Islet of Langerhans (tissue), 1 donor: ENCODE measurements at regions not wholly inside any gene's neighbourhood (a gene's known extent, or its start where the extent isn't known, plus 50 kb on each side); places are given as distances from the start of the nearest gene placed in this dataset.
"Not testable (repeated sequence)": the region's sequence is repeated elsewhere in the genome, so short reads cannot be mapped to it uniquely, and the experiment has no call there.

Experiments
- FAIRE-seq: peaks from one replicate; lab custom pipeline; 2011; peaks lifted over from hg19 to GRCh38; lab: Jason Lieb, UNC

DNA sequence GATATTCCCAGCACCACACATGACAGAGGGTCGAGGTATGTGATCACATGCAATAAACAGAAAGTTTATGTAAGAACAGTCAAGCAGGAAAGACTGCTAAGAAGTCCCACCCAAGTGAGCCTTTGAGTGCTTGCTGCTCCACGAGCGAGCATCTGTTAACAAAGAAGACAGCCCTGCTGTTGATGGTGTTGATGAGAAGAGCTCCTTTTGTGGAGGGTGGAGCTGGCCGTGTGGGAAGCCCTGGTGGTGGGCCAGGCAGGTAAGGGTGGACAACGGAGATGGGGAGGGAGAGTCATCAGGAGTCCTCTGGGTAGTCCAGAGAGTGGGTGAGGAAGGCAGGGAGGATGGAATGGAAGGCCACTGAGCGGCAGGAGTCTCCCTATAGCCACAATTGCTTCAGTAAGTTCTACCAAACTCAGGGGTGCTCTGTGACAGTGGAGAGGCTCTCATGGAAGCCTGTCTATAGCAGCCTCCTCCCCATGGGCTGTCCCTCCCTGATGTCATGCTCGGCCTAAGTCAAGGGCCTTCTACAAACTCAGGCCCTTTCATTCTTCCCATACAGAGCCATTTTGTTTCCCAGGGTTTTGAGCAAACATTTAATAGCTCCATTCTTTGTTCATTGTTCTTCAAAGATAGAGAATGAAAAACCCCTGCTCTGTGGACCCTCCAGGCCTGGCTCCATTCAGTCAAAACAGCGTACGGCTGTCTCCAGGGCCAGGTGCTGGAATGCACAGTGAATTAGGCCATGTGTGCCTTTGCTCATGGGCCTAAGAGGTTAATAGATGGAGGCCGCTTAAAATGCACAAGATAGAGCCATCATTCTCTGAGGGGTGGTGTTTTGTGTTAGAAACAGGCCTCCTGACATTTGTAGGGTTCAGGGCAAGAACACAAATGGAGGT, 494.2 kb upstream of the RAB6C start:
- FAIRE-seq: no peak

DNA sequence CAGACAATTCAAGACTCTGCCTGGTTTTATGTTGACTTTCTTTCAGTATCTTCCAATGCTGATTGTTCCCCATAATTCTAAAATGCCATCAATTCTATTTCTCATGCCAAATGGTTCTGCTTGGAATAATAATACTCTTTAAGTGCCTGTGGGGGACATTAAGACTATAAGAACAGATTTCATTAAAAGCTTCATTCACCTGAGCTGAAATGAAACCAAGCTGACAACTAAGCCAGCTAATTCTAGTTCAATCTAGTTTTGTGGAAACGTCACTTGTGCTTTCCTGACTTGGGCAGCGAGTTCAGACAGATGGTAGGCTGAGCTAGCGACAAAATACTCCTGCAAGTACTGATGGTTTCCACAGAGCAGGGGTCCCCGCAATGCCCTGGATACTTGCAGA, 491.1 kb upstream of the RAB6C start:
- FAIRE-seq: no peak

DNA sequence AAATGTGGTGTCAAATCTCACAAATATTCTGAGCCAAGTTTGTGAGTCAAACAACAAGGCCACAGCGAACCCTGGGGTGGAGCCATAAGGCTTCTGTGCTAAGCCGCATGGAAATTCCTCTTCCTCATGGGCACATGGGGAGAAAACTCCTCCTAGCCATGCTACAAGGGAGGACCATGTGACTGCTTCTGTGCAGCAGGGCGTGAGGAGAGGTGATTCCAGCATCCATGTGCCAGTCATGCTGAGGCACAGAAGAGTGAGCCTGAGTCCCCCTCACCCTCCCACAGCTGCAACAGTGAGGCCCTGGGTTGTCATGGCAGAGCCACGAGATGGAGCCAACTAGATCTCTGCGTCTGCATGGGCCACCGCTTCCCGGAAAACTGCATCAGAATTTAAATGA, 488.8 kb upstream of the RAB6C start:
- FAIRE-seq: no peak

DNA sequence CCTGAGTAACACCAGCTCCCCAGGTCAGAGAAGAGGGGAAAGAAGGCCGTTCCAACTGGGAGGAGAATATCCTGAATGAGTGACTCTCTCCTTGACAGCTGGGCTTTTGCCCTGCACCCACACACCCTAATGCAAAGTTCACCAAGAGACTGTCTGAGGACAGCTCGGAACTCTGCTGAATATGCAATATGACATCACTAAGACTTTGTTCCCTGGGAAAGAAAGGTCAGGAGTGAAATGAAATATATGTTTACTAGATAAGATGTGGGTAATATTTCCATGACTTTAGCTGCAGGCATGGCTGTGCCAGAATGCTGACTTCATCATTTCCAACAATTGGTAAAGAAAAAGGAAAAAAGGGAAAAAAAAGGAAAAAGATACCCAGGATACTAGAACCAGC, 488.2 kb upstream of the RAB6C start:
- no peak for FAIRE-seq

DNA sequence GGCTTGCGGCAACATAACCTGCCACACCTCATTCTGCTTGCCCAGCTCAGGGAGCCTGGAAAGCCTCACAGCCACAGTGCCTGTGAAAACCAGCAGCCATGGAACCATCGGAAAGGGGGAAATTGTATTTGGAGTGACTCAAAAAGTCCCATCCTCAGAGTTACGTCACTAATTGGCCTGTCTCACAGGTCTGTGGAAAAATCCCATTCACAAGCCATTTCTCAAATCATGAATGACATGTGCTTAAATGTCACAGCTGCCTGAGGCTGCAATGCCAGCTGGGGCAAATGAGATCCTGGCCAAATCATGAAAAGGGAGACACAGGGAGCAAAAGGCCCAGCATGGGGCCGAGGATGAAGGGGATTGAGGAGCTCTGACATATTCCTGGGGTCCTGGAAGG, 486.9 kb upstream of the RAB6C start:
- no peak for FAIRE-seq

DNA sequence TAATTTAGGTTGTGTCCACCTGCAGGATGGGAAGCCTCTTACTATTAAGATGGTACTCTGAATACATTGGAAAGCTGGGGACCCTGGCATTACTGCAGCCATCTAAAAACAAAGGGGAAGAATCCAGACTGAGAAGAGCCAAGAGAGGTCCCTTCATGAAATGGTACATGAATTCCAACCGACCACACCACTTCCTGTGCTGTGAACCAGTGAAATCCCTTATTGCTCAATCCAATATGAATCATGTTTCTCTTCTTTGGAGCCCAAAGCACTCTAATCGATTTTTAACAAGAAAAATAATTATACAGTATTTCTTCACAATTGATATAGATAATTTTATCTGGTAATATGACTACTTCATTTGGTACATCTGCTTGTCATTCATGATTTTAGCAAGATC, 479.7 kb upstream of the RAB6C start:
- no peak for FAIRE-seq

DNA sequence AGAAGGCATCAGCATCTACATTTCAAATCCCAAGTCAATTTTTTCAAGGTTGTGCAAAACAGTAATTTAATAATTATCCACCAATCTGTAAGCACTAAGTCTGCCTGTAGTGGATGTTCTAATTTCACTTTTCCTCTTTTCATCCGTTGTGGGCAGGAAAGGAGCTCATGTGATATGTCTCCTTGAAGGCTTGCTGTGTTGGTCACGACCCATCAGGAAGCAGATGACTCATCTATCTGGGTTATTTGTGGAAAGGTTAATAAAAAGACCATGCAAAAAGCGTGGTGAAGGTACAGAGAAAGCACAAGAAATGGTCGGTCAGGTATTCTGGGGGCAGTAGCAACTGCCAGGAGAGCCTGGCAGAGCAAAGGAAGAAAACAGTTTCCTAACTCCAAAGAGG, 476.7 kb upstream of the RAB6C start:
- no peak for FAIRE-seq

DNA sequence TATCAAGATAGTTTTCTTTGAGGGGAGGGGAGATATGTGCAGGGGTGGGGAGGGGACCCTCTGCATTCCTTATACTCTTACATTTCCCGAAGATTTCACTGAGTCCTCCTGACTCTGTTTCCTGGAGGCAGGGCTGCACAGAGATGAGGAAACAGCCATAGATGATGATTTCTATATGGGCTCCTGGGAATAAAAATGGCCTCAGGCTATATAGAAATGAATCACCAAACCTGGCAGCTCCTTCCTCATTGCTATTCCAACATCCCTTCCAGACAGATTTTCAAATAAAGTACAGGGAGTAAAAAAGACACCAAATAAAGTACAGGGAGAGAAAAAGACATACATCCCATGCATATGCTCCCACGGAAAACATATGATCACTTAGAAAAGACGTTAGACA, 474.8 kb upstream of the RAB6C start:
- FAIRE-seq: no peak

DNA sequence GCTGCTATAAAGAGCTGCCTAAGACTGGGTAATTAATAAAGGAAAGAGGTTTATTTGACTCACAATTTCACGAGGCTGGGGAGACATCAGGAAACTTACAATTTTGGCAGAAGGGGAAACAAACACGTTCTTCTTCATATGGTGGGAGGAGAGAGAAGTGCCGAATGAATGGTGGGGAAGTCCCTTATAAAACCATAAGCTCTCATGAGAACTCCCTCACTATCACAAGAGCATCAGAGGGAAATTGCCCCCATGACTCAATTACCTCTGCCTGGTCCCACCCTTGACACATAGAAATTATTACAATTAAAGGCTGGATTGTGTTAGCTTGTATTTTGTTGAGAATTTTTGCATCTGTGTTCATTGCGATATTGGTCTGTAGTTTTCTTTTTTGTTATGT, 460.5 kb upstream of the RAB6C start:
- no peak for FAIRE-seq

DNA sequence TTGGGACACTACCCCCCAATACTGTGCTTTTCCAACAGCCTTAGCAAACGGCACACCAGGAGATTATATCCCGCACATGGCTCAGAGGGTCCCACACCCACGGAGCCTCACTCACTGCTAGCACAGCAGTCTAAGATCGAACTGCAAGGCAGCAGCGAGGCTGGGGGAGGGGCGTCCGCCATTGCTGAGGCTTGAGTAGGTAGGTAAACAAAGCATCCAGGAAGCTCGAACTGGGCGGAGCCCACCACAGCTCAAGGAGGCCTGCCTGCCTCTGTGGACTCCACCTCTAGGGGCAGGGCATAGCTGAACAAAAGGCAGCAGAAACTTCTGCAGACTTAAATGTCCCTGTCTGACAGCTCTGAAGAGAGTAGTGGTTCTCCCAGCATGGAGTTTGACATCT, 447.3 kb upstream of the RAB6C start:
- not testable (repeated sequence) for FAIRE-seq

DNA sequence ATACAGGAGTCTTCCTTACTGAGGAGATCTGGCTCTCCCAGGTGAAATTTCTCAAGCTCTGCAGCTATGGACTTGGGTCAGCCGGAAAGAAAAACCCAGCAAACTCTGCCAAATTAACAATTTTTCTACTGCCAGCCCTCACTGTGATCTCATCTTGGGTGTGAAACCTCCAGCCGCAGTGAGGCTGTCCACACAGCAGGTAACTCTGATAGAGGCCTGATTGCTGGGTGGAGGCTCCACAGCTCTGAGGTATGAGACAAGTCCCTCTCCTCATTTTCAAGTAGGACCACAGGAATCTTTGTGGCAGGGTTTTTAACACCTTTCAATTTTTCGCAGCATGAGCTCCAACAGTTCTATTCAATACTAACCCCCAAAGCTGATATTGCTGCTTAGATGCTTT, 430.6 kb upstream of the RAB6C start:
- FAIRE-seq: no peak

DNA sequence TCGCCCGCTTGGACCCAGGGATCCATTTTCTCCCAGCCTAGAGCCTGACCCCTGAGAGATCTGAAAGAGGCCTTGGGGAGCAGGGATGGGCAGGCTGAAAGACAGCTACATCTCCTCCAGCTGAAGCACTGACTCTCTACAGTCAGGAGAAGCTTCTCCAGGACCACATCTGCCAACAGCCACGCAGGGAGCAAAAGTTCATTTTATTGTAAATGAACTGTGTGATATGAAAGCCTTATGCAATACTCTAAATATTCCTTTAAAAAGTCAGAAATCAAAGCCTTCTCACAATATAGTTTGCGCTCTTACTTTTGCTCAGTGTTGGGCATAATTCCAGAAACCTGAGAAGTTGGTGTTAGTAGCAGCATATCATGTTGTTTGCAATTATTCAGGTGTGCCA, 428.9 kb upstream of the RAB6C start:
- no peak for FAIRE-seq

DNA sequence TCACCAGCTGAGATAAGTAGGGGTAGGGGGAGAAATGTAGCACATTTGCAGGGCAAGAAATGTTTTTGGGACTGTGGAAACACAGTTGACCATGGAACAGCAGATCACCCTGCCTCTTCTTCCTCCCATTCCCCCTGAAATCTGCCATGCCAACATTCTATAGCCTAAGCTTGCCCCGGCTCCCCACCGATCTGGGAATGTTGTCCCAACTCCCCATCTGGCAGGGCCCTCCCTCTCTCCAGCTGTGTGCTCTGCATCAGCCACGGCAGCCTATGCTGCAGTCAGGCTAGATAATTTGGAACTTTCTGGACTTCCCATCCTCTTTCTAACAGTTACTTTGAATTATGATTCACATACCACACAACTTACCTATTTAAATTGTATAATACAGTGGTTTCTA, 425.1 kb upstream of the RAB6C start:
- FAIRE-seq: no peak

DNA sequence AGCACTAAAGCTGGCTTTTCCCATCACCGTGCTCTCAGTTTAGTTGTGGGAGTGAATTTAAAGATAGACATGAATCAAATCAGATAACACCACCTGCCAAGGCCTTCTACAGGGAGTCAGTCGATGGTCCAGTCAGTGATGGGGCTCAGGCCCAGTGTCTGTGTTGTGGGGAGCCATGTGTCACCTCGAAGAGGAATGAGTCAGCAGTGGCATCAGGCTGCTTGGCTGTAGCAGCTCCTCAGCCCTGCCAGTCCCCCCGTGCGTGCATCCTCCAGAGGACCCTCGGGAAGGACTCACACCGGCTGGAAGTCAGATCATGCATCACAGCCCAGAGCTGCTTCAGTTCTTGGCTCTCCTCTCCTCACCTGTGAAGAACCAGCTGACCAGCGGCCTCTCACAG, 420.4 kb upstream of the RAB6C start:
- FAIRE-seq: no peak

DNA sequence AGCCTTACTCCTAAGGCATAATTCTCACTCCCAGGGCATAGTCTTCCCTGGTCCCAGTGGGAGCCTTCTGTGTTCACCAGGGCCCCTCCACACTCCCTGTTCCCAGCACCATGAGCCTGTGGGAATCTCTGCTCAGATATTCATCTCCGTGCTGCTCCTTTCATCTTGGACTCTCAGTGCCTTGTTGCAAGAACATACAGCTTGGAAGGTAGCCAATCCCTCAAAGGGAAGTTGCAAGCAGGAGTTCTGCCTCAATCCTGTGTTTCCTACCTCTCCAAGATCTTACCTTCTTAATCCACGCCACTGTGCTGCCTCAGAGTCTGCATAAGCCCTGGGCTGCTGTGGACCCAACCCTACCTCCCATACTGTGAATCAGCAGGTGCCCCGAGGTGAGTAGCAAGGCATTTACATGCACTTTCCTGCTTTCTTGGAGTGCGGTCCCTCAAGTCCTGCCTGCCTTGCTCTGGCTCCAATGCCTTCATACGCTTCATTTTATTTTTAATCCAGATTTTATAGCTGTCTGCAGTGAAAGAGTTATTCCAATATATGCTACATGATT, 413.8 kb upstream of the RAB6C start:
- FAIRE-seq: no peak

DNA sequence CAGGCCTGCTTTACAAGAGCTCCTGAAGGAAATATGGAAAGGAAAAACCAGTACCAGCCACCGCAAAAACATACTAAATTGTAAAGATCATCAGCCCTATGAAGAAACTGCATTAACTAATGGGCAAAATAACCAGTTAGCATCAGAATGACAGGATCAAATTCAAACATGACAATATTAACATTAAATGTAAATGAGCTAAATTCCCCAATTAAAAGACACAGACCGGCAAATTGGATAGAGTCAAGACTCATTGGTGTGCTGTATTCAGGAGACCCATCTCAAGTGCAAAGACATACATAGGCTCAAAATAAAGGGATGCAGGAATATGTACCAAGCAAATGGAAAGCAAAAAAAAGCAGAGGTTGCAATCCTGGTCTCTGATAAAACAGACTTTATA, 408.7 kb upstream of the RAB6C start:
- FAIRE-seq: not testable (repeated sequence)

DNA sequence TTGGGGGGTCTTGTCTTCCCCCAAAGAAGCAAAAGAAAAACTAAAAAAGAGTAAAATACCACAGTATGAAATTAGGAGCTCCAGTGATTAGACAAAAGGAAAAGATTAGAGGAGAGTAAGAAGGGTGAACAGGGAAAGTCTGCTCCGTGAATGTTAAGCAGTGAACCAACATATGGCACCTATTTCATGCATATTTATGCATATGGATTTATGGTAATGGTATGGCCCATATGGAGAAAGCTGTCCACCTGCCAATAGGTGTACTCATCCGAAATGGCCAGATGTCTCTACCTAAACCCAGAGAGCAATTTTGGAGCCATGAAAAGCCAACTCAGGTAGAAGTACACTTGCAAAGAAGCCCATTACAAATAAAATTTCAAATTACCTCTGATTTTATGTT, 404.0 kb upstream of the RAB6C start:
- FAIRE-seq: no peak

DNA sequence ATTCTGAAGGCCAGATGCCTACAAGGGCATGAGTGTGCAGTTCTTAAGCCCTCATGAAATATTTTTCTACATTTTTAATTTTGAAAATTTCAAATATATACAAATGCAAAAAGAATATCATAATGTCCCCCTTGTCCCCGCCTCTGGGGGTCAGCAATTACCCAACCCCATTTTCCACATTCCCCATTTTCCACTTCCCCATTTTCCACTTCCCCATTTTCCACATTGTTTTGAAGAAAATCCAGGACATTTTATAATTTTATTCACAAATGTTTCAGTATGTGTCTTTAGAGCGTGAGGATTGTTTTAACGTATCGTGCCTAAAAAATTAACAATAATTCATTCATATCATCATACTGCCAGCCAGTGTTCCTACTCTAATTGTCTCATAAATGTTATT, 403.6 kb upstream of the RAB6C start:
- FAIRE-seq: no peak

DNA sequence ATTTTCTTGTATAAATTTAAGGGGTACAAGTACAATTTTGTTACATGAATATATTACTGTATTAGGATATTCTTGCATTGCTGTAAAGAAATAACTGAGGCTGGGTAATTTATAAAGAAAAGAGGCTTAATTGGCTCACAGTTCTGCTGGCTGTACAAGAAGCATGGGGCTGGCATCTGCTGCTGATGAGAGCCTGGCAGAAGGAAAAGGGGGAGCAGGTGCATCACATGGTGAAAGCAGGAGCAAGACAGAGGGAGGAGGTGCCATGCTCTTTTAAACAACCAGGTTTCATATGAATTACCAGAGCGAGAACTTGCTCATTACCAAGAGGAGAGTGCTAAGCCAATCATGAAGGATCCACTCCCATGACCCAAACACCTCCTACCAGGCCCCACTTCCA, 399.5 kb upstream of the RAB6C start:
- no peak for FAIRE-seq

DNA sequence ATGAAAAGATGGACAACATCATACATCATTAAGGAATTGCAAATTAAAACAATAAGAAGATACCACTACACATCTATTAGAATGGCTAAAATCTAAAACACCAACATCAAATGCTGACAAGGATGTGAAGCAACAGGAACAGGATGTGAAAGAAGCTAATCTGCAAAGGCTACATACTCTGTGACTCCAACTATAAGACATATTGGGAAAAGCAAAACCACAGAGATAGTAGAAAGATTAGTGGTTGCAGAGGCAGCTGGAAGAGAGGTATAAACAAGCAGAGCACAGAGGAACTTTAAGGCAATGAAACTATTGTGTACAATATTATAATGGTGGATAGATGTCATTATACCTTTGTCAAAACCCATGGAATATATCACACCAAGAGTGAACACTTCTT, 393.7 kb upstream of the RAB6C start:
- FAIRE-seq: no peak

DNA sequence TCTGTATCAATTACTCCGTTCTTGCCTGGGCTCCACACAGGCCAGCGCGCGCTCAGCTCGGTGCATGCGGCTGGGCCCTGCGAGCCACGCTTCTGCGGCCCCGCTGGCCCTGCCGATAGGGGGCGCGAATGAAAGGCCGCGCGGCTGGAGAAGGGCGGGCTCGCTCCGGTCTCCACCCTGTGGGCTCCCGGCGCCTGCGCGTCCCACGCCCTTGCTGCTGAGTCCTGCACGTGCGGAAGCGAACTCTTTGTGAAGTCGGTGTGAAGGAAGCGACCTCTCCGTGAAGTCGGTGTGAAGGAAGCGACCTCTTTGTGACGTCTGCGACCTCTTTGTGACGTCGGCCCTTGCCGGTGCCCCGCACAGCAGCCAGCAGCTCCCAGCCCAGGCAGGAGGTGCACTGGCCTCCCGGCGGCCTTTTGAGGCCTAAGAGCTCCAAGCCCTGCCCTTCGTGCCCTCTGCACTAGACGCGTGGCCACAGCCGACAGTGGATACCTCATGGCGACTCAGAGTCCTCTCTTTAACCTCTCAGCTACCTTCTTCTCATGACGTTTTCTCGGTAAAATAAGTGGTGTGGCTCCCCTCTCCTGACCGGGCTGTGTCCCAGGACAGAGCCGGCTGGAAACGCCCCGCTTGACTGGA, 391.9 kb upstream of the RAB6C start:
- FAIRE-seq: no peak

DNA sequence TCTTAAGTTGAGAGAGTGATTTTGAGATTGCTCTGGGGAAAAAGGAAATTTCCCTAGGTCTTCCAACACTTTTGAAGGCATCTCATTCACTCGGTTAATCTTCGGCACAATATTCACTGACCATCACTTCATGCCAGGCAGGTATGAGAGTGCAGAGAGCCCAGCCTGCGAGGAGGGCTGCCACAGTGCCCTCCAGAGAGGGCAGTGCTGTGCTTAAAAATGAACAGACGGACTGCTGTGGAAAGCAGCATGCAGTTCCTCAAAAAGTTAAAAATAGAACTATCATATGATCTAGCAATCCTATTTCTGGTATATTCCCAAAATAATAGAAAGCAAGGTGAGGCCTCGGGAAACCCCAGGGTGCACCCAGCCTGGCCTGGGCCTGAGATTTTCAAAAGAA, 374.9 kb upstream of the RAB6C start:
- FAIRE-seq: no peak

DNA sequence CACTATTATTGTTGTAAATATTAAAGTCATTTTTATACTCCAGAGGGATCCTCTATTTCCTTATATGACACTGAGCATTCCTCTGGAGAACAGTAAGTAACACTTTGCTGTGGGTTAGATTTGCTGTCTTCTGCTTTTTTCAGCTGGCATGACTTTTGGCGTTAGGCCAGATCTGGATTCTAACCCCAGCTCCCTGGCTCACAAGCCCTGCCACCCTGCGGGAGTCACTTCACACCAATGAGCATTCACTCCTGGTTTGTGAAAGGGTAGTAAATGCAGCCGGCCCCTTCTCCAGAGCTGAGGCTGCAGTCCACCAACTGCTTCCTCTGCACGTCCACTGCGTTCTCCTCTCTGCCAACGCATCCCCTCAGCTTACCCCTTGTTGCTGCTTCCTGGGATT, 373.8 kb upstream of the RAB6C start:
- FAIRE-seq: no peak
